ENCODE measurements at regions not wholly inside any gene's neighbourhood (a gene's known extent, or its start where the extent isn't known, plus 50 kb on each side); places are given as distances from the start of the nearest gene placed in this dataset.

- TF ChIP-seq CTCF (IDR thresholded peaks at IDR 0.05 in 2 of 3, conservative IDR thresholded peaks at IDR 0.05 in 1 of 3; ENCODE audit: borderline replicate concordance in 1 of 3, insufficient read depth in 1 of 3, low read depth in 2 of 3, low read length in 2 of 3) = no peak
- TF ChIP-seq POLR2A (IDR thresholded peaks at IDR 0.05; ENCODE audit: borderline replicate concordance, extremely low read depth, insufficient read depth, insufficient read length) = no peak
- TF ChIP-seq CEBPB (IDR thresholded peaks at IDR 0.05; ENCODE audit: low read depth) = no peak
- TF ChIP-seq CBX3 (IDR thresholded peaks at IDR 0.05; ENCODE audit: low read depth) = no peak
- no peak for TF ChIP-seq EZH2 (IDR thresholded peaks at IDR 0.05)
- TF ChIP-seq POLR2AphosphoS5 (IDR thresholded peaks at IDR 0.05; ENCODE audit: low read depth, low read length) = no peak
- no peak for TF ChIP-seq YY1 (IDR thresholded peaks at IDR 0.05; ENCODE audit: extremely low read depth, insufficient replicate concordance, low read depth, low read length)
Observed at GRCh38 chr9:108423433-108423832, 432.4 kb downstream of the ACTL7B start.

All from HCT116 (cell line).